CD14-positive monocyte (primary cell): ENCODE measurements at regions not wholly inside any gene's neighbourhood (a gene's known extent, or its start where the extent isn't known, plus 50 kb on each side); places are given as distances from the start of the nearest gene placed in this dataset.

Source experiments
- DNase-seq, 3 donors: peaks; one replicate each; pipeline ENCODE4 v3.0.0-alpha.2; 2011 to 2022
- H2AFZ ChIP-seq: 2 replicates; pipeline ENCODE4 v1.6.0; 2012; ENCODE audit warnings: mild to moderate bottlenecking, low read depth, low read length, inconsistent platforms; ENCODE audit not compliant: insufficient read depth, poor library complexity, severe bottlenecking
- H3K27ac ChIP-seq, 2 donors: 1 replicate in 1 of 2; 2 replicates in 1 of 2; pipeline ENCODE4 v1.5.1; 2012 to 2013; ENCODE audit warnings: low read length in 2 of 2, control low read depth in 1 of 2, inconsistent platforms in 1 of 2, low read depth in 1 of 2, mild to moderate bottlenecking in 1 of 2
- H3K27me3 ChIP-seq, 2 donors: one replicate each; pipeline versions ENCODE4 v1.6.0 to v1.6.1; 2011 to 2013; ENCODE audit warnings: low read length in 2 of 2; ENCODE audit not compliant: control insufficient read depth in 2 of 2, insufficient read depth in 2 of 2
- H3K36me3 ChIP-seq, 2 donors: replicated peaks in 1 of 2; 1 replicate in 1 of 2; 2 replicates in 1 of 2; pipeline versions ENCODE4 v1.5.1 to v1.6.1; 2012 to 2013; ENCODE audit warnings: low read length in 2 of 2, control low read depth in 1 of 2, inconsistent platforms in 1 of 2, mild to moderate bottlenecking in 1 of 2; ENCODE audit not compliant: insufficient read depth in 2 of 2, control insufficient read depth in 1 of 2
- H3K4me1 ChIP-seq, 2 donors: 1 replicate in 1 of 2; 2 replicates in 1 of 2; pipeline versions ENCODE4 v1.5.1 to v1.6.1; 2012 to 2013; ENCODE audit warnings: low read length in 2 of 2, control low read depth in 1 of 2, inconsistent platforms in 1 of 2, mild to moderate bottlenecking in 1 of 2, moderate library complexity in 1 of 2; ENCODE audit not compliant: insufficient read depth in 2 of 2, control insufficient read depth in 1 of 2
- H3K4me2 ChIP-seq: replicated peaks from 2 replicates; pipeline ENCODE3; 2012; ENCODE audit warnings: low read length, moderate library complexity, mild to moderate bottlenecking; ENCODE audit not compliant: poor library complexity, severe bottlenecking; ENCODE audit errors: extremely low read depth
- H3K4me3 ChIP-seq, 3 experiments: fragments of 200-600 bp in 1 of 3; sonication (generic) in 1 of 3; replicated peaks in 1 of 3; 1 replicate in 2 of 3; 2 replicates in 1 of 3; pipeline ENCODE4 v1.5.1; 2011 to 2013; ENCODE audit warnings: low read length in 3 of 3, mild to moderate bottlenecking in 3 of 3, control low read depth in 2 of 3, low read depth in 2 of 3, inconsistent platforms in 1 of 3, moderate library complexity in 1 of 3
- H3K79me2 ChIP-seq: 2 replicates; pipeline ENCODE4 v1.6.0; 2012; ENCODE audit warnings: mild to moderate bottlenecking, control low read depth, inconsistent platforms, low read length, moderate library complexity; ENCODE audit not compliant: insufficient read depth
- H3K9ac ChIP-seq: 2 replicates; pipeline ENCODE4 v1.6.0; 2017; ENCODE audit warnings: low read length, mild to moderate bottlenecking; ENCODE audit not compliant: insufficient read depth, poor library complexity, severe bottlenecking
- H3K9me3 ChIP-seq, 2 donors: replicated peaks in 1 of 2; 1 replicate in 1 of 2; 2 replicates in 1 of 2; pipeline versions ENCODE4 v1.5.1 to v1.6.1; 2012 to 2013; ENCODE audit warnings: low read length in 2 of 2, control low read depth in 1 of 2; ENCODE audit not compliant: control insufficient read depth in 1 of 2, insufficient read depth in 1 of 2
- H4K20me1 ChIP-seq: 2 replicates; pipeline ENCODE4 v1.6.0; 2012; ENCODE audit warnings: mild to moderate bottlenecking, low read length, control low read depth, moderate library complexity; ENCODE audit not compliant: insufficient read depth
- H3K27ac Mint-ChIP-seq, 7 donors: one replicate each; pipeline ENCODE4 v1.8.0; 2020; ENCODE audit warnings: mild to moderate bottlenecking in 7 of 7, mixed read lengths in 7 of 7, moderate library complexity in 6 of 7, inconsistent platforms in 2 of 7
- H3K27me3 Mint-ChIP-seq, 3 donors: one replicate each; pipeline ENCODE4 v1.8.0; 2021 to 2022; ENCODE audit warnings: low read depth in 3 of 3, mild to moderate bottlenecking in 3 of 3, mixed read lengths in 3 of 3, moderate library complexity in 3 of 3, inconsistent platforms in 1 of 3
- H3K36me3 Mint-ChIP-seq, 2 donors: one replicate each; pipeline ENCODE4 v1.8.0; 2020; ENCODE audit warnings: mixed read lengths in 2 of 2, inconsistent platforms in 1 of 2, mild to moderate bottlenecking in 1 of 2
- H3K4me1 Mint-ChIP-seq: one replicate; pipeline ENCODE4 v1.8.0; 2020; ENCODE audit warnings: mild to moderate bottlenecking, mixed read lengths
- H3K4me3 Mint-ChIP-seq, 2 donors: one replicate each; pipeline ENCODE4 v1.8.0; 2020; ENCODE audit warnings: mild to moderate bottlenecking in 2 of 2, mixed read lengths in 2 of 2, moderate library complexity in 1 of 2
- H3K9me3 Mint-ChIP-seq, 7 donors: one replicate each; pipeline ENCODE4 v1.8.0; 2020 to 2022; ENCODE audit warnings: mixed read lengths in 7 of 7, mild to moderate bottlenecking in 6 of 7, moderate library complexity in 6 of 7, inconsistent platforms in 2 of 7
- WGBS: methylation state at CpG from one replicate; pipeline ENCODE4 v1.1.5; 2013; ENCODE audit warnings: missing lambda C conversion rate; ENCODE audit not compliant: insufficient coverage; 5-methylcytosine and 5-hydroxymethylcytosine counted together
- intact Hi-C, 2 donors: fragments of 100-400 bp; cut with micrococcal nuclease; formaldehyde crosslinking; loops; one replicate each; pipeline versions ENCODE4 v1.15.0 to v1.15.1; 2023
- TF ChIP-seq, protein P1 (sequence below): fragments of 200-600 bp; IDR thresholded peaks from one replicate; pipeline ENCODE4 v1.8.0; 2022; ENCODE audit warnings: antibody characterized with exemption, mild to moderate bottlenecking

DNA sequence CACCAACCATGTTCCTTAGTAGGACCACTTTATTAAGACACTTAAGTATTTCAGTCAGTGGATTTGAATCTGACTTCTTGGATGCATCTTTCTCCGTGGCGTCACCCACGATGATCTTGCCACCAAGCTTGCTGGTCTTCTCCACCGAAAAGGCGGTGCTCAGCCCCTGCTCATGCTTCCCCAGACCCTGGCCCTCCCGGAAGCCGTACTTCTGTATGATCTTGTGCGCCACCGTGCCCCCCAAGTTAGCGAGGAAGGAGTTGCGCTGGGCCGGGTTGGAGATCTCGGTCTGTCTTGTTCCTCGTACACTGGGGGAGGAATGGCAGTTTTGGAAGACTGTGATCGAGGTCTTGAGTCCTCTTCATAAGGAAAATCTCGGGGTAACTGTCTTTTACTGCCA is 213.4 kb upstream of the NANOGP8 start:
- Histone ChIP-seq H3K9ac (no peak overlapping the region), H3K79me2 (no peaks in the 10 kb centered on the region), H4K20me1 (no peaks in the 10 kb centered on the region), H3K36me3 (no peaks in the 10 kb centered on the region), H3K27me3 (no peaks in the 10 kb centered on the region), H3K4me3 (no peak overlapping the region), H3K4me2 (no peak overlapping the region), H3K27ac (no peak overlapping the region), H3K4me1 (no peaks in the 10 kb centered on the region), H3K9me3 (peaks cover 8% of the 10 kb centered on the region in 2 donors), H2AFZ (no peak overlapping the region)
- Mint-ChIP-seq H3K4me3 (no peak overlapping the region), H3K36me3 (no peaks in the 10 kb centered on the region), H3K27me3 (no peaks in the 10 kb centered on the region), H3K4me1 (no peaks in the 10 kb centered on the region), H3K9me3 (peaks cover 0 to 3% (median 0%) of the 10 kb centered on the region in 7 donors), H3K27ac (no peak overlapping the region)
- TF ChIP-seq, protein P1, sequence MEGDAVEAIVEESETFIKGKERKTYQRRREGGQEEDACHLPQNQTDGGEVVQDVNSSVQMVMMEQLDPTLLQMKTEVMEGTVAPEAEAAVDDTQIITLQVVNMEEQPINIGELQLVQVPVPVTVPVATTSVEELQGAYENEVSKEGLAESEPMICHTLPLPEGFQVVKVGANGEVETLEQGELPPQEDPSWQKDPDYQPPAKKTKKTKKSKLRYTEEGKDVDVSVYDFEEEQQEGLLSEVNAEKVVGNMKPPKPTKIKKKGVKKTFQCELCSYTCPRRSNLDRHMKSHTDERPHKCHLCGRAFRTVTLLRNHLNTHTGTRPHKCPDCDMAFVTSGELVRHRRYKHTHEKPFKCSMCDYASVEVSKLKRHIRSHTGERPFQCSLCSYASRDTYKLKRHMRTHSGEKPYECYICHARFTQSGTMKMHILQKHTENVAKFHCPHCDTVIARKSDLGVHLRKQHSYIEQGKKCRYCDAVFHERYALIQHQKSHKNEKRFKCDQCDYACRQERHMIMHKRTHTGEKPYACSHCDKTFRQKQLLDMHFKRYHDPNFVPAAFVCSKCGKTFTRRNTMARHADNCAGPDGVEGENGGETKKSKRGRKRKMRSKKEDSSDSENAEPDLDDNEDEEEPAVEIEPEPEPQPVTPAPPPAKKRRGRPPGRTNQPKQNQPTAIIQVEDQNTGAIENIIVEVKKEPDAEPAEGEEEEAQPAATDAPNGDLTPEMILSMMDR, result no peak
- intact Hi-C loops, result no loop called here
- no peak for DNase-seq
- 98% methylated on average over 13 of the region's 16 CpGs for WGBS

DNA sequence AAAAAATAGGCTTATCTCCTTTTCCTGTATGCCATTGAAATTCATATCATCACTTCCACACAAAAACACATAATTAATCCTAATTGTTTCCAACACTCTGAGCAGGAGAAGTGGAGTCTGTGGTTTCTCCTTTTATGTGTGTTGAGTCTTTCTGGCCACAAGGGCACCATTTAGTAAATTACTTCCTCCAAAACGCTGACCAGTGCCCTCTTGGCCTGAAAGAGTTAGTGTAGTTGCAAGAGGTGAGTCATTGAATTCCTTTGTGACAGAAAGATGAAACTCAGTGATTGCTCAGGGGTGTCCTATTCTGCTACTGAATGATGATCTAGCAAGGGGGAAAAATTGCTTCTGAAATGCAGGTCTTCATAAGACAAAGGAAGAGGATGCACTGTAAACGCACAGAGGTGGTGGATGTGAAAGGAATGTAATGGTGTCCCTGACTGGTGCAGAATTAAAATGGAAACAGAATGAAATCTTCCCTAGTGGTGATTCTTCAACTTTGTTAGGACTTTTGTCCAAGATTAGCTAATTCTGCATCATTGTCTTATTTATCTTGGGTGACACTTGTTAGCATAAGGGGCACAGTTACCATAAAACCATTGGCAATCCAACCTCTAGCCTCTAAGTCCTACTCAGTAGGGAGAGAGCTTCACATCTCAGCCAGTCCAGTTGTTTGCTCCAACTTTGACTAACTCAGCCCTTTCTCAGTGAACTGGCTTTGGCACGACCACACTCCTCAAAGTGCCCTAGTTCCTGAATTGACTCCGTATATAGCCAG is 208.4 kb upstream of the NANOGP8 start:
- TF ChIP-seq, protein P1, result no peak
- H2AFZ ChIP-seq, result no peak overlapping the region
- H3K9me3 ChIP-seq, result peaks cover 2 to 8% of the 10 kb centered on the region in 2 donors
- H3K4me1 Mint-ChIP-seq, result no peaks in the 10 kb centered on the region
- no peaks in the 10 kb centered on the region for H3K36me3 ChIP-seq
- 100% methylated on average over 2 of the region's 4 CpGs for WGBS
- H3K4me3 ChIP-seq, result no peak overlapping the region
- H3K4me1 ChIP-seq, result no peaks in the 10 kb centered on the region
- H3K4me2 ChIP-seq, result no peak overlapping the region
- no peaks in the 10 kb centered on the region for H3K27me3 ChIP-seq
- no peak for DNase-seq
- peaks cover 0 to 3% (median 0%) of the 10 kb centered on the region in 7 donors for H3K9me3 Mint-ChIP-seq
- H3K27ac ChIP-seq, result no peak overlapping the region
- intact Hi-C loops, result no loop called here
- no peaks in the 10 kb centered on the region for H4K20me1 ChIP-seq
- no peaks in the 10 kb centered on the region for H3K79me2 ChIP-seq
- no peaks in the 10 kb centered on the region for H3K36me3 Mint-ChIP-seq
- no peak overlapping the region for H3K27ac Mint-ChIP-seq
- H3K27me3 Mint-ChIP-seq, result peaks cover 0 to 1% (median 0%) of the 10 kb centered on the region in 3 donors
- H3K9ac ChIP-seq, result no peak overlapping the region
- no peak overlapping the region for H3K4me3 Mint-ChIP-seq
